NCI-H510A treated with DMSO at 0.1 percent for 48 hours (cell line): ENCODE measurements at regions not wholly inside any gene's neighbourhood (a gene's known extent, or its start where the extent isn't known, plus 50 kb on each side); places are given as distances from the start of the nearest gene placed in this dataset.

Experiments used
- DNase-seq: peaks from one replicate; lab custom pipeline; 2025; lab: John Stamatoyannopoulos, UW

GRCh38 chr16:6382924-6383459, 949.7 kb upstream of the RBFOX1 start:
- DNase-seq = no peak

GRCh38 chr16:6381896-6382295, 950.7 kb upstream of the RBFOX1 start:
- DNase-seq = no peak

GRCh38 chr16:6377956-6378355, 954.7 kb upstream of the RBFOX1 start:
- no peak for DNase-seq

- DNase-seq = no peak
These were observed 957.1 kb upstream of the RBFOX1 start for GRCh38 chr16:6375465-6376075.

GRCh38 chr16:6374821-6375220, 957.8 kb upstream of the RBFOX1 start:
- no peak for DNase-seq

GRCh38 chr16:6364846-6365245, 967.8 kb upstream of the RBFOX1 start:
- DNase-seq = no peak

GRCh38 chr16:6363896-6364607, 968.6 kb upstream of the RBFOX1 start:
- no peak for DNase-seq

- DNase-seq = no peak
These were observed 969.2 kb upstream of the RBFOX1 start for GRCh38 chr16:6363396-6363795.

- DNase-seq = no peak
These were observed 970.3 kb upstream of the RBFOX1 start for GRCh38 chr16:6362321-6362720.

GRCh38 chr16:6360641-6361040, 972.0 kb upstream of the RBFOX1 start:
- DNase-seq = no peak

- DNase-seq = no peak
These were observed 975.7 kb upstream of the RBFOX1 start for GRCh38 chr16:6356911-6357310.

GRCh38 chr16:6349725-6350124, 982.9 kb upstream of the RBFOX1 start:
- no peak for DNase-seq

GRCh38 chr16:6345090-6345489, 987.6 kb upstream of the RBFOX1 start:
- no peak for DNase-seq

GRCh38 chr16:6343157-6343556, 989.5 kb upstream of the RBFOX1 start:
- DNase-seq = no peak

GRCh38 chr16:6341981-6342380, 990.7 kb upstream of the RBFOX1 start:
- DNase-seq = no peak

GRCh38 chr16:6335072-6335471, 997.6 kb upstream of the RBFOX1 start:
- DNase-seq = no peak

- DNase-seq = no peak
These were observed 1000.9 kb upstream of the RBFOX1 start for GRCh38 chr16:6331770-6332169.

- no peak for DNase-seq
These were observed 1014.7 kb upstream of the RBFOX1 start for GRCh38 chr16:6317934-6318333.

GRCh38 chr16:6309271-6309670, 1023.4 kb upstream of the RBFOX1 start:
- no peak for DNase-seq

GRCh38 chr16:6308176-6308575, 1024.5 kb upstream of the RBFOX1 start:
- no peak for DNase-seq

- no peak for DNase-seq
These were observed 1032.1 kb upstream of the RBFOX1 start for GRCh38 chr16:6300523-6300922.

- DNase-seq = no peak
These were observed 1034.8 kb upstream of the RBFOX1 start for GRCh38 chr16:6297666-6298410.

- no peak for DNase-seq
These were observed 1046.5 kb upstream of the RBFOX1 start for GRCh38 chr16:6286176-6286575.
